Breast epithelium (tissue), 4 donors: ENCODE measurements at regions not wholly inside any gene's neighbourhood (a gene's known extent, or its start where the extent isn't known, plus 50 kb on each side); places are given as distances from the start of the nearest gene placed in this dataset.

ENCODE experiments used
- DNase-seq, 2 donors: peaks; one replicate each; pipeline ENCODE4 v3.0.0-alpha.2; 2019; ENCODE audit warnings: low spot score in 2 of 2
- H3K27ac ChIP-seq, 2 donors: fragments of 200-600 bp; sonication (generic) in 1 of 2; one replicate each; pipeline ENCODE4 v1.5.1; 2016 to 2019; ENCODE audit warnings: mild to moderate bottlenecking in 1 of 2
- H3K27me3 ChIP-seq, 2 donors: fragments of 200-600 bp; sonication (generic) in 1 of 2; one replicate each; pipeline versions ENCODE4 v1.5.1 to v1.6.0; 2017 to 2019; ENCODE audit warnings: control low read depth in 1 of 2, mild to moderate bottlenecking in 1 of 2
- H3K36me3 ChIP-seq: fragments of 200-600 bp; one replicate; pipeline ENCODE4 v1.5.1; 2019
- H3K4me1 ChIP-seq, 2 donors: fragments of 200-600 bp; sonication (generic); one replicate each; pipeline ENCODE4 v1.5.1; 2016 to 2019; ENCODE audit warnings: control low read depth in 1 of 2
- H3K4me3 ChIP-seq, 3 donors: fragments of 200-600 bp; sonication (generic); 1 replicate in 2 of 3; 2 replicates in 1 of 3; pipeline ENCODE4 v1.5.1; 2016 to 2019; ENCODE audit warnings: mild to moderate bottlenecking in 3 of 3, moderate library complexity in 2 of 3
- H3K9me3 ChIP-seq, 2 donors: fragments of 200-600 bp; sonication (generic) in 1 of 2; one replicate each; pipeline ENCODE4 v1.5.1; 2016 to 2019; ENCODE audit warnings: control low read depth in 1 of 2
- CTCF ChIP-seq, 3 donors: fragments of 450-650 bp; IDR thresholded peaks; one replicate each; pipeline ENCODE4 v1.5.1; 2016 to 2017; ENCODE audit warnings: antibody characterized with exemption in 3 of 3, mild to moderate bottlenecking in 3 of 3, moderate library complexity in 3 of 3
- POLR2A ChIP-seq: fragments of 450-650 bp; IDR thresholded peaks from one replicate; pipeline ENCODE4 v1.6.1; 2016; ENCODE audit warnings: antibody characterized with exemption, mild to moderate bottlenecking, moderate library complexity
- POLR2AphosphoS5 ChIP-seq, 3 donors: sonication (generic); formaldehyde crosslinking; IDR thresholded peaks; one replicate each; pipeline ENCODE4 v1.6.1; 2017; ENCODE audit warnings: antibody characterized with exemption in 3 of 3
- intact Hi-C: fragments of 100-400 bp; cut with DNase I; formaldehyde crosslinking; loops from one replicate; pipeline ENCODE4 v1.15.1; 2023; ENCODE audit warnings: low total_unique reads

GRCh38 chr6:119543332-119543731 lies 193.8 kb upstream of the MAN1A1 start:
- intact Hi-C loops = no loop called here
- TF ChIP-seq POLR2A (no peak), CTCF (IDR thresholded peaks at IDR 0.05) (no peak), POLR2AphosphoS5 (IDR thresholded peaks at IDR 0.05) (no peak)
- Histone ChIP-seq H3K27ac (no peak overlapping the region), H3K36me3 (no peaks in the 10 kb centered on the region), H3K9me3 (no peaks in the 10 kb centered on the region), H3K4me1 (no peaks in the 10 kb centered on the region), H3K27me3 (no peaks in the 10 kb centered on the region), H3K4me3 (no peak overlapping the region)
- no peak for DNase-seq

DNA sequence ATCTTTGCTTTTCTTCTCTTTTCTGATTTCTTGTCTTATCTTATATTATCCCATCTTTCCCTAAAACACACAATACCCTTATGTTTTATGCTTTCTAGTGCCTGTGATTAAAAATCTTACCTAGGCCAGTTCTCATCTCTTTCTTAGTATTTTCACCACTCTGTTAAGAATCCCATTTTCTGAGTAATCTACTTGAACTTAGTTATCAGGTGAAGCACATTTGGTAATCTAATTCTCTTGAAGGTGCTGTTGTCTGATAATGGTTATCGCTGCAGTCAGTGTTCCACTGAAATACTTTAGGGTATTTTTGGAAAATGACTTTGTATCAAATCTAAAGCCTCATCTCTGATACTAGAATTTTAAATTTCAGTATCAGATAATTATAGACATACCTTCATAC lies 192.5 kb upstream of the MAN1A1 start:
- TF ChIP-seq CTCF (IDR thresholded peaks at IDR 0.05) (no peak), POLR2A (no peak), POLR2AphosphoS5 (IDR thresholded peaks at IDR 0.05) (no peak)
- Histone ChIP-seq H3K27me3 (no peaks in the 10 kb centered on the region), H3K27ac (no peak overlapping the region), H3K9me3 (no peaks in the 10 kb centered on the region), H3K4me1 (no peaks in the 10 kb centered on the region), H3K4me3 (no peak overlapping the region), H3K36me3 (no peaks in the 10 kb centered on the region)
- no peak for DNase-seq
- intact Hi-C loops = no loop called here

DNA sequence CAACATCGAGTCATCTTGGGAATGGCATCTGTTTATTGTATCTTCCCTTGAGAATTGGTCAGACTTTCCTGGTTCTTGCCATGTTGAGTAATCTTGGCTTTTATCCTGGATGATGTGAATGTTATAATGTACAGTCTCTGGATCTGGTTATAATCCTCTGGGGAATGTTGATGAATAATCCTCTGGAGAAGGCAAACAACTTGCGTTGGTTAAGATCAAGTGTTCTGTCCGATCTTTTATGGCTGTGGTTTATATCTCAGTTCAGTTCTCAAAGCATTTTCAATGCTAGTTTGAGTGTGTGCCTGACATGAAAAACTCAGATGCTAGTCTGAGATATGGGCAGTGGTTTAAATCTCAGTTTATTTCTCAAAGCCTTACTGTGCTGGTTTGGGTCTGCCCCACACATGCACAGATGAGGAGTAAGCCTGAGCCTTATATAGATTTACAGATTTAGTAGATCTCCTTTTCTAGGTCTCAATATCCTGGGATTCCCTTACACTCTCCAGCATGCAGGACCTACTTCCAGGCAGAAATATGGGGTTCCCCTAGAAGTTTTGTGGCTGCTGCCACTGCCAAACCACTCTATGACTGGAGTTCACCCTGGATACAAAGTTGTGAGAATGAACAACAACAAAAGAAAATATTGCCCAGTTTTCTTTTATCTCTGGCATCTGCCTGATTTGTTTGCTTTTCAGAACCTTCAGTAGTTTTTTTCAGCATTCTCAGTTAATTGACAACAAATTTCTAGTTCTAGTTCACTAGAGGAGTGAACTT lies 191.8 kb upstream of the MAN1A1 start:
- H3K4me3 ChIP-seq = no peak overlapping the region
- no peak for TF ChIP-seq CTCF (IDR thresholded peaks at IDR 0.05)
- TF ChIP-seq POLR2A = no peak
- peak in 1 of 3 donors; percentile 74 for TF ChIP-seq POLR2AphosphoS5 (IDR thresholded peaks at IDR 0.05)
- no peak for DNase-seq
- no peaks in the 10 kb centered on the region for H3K9me3 ChIP-seq
- no peaks in the 10 kb centered on the region for H3K27me3 ChIP-seq
- H3K36me3 ChIP-seq = no peaks in the 10 kb centered on the region
- no peaks in the 10 kb centered on the region for H3K4me1 ChIP-seq
- intact Hi-C loops = no loop called here
- H3K27ac ChIP-seq = peak overlapping the region in 1 of 2 donors; percentile 20

DNA sequence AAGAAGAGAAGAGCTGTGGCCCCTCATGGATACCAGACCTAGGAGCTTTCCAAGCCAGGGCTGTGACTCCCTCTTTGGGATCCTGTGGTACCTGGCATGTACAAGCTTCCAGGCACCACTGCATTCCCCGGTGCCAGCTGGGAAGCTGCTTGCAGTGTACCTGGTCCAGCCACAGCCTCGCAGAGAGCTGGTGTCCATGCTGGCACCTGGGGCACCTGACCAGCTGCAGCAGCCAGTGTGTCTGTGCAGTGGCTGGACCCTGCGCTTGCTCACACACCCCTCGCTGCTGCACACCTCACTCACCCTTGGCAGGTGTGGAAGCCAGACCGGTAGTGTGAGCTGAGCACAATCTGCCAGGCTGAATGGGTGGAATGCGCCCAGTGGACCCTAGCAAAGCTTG lies 190.9 kb upstream of the MAN1A1 start:
- Histone ChIP-seq H3K27me3 (no peaks in the 10 kb centered on the region), H3K27ac (no peak overlapping the region), H3K9me3 (no peaks in the 10 kb centered on the region), H3K4me3 (no peak overlapping the region), H3K36me3 (no peaks in the 10 kb centered on the region), H3K4me1 (no peaks in the 10 kb centered on the region)
- no peak for DNase-seq
- TF ChIP-seq CTCF (IDR thresholded peaks at IDR 0.05) = no peak
- no peak for TF ChIP-seq POLR2AphosphoS5 (IDR thresholded peaks at IDR 0.05)
- no peak for TF ChIP-seq POLR2A
- intact Hi-C loops = no loop called here

DNA sequence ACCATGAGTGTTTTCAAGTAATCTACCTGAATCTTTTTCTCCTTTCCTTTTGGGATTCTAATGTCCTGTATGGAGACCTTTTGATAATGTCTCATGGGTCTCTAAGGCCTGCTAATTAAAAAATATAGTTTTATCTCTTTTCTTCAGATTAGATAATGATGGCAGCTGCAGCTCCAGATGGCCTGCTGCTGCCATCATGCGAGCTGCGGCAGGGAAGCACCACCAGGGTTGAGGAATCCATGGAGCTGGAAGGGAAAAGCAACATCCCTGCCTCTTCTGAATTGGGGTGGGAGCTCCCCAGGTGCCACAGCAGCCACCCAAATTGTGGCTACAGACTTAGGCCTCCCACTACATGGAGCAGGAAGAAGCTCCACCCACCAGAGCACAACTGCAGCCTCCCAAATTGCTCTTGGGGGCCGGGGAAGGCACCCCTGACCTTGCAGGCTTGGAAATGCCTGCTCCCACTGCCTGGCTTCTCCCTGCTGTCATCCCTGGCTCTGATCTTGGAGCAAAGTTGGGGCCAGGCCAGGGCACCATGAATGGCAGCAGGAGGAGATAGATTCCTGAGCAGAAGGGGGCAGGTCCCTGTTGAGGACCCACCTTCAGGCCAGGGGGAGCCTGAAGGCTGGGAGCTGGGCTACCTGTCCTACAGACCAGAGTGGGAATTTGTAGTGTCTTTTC lies 189.6 kb upstream of the MAN1A1 start:
- intact Hi-C loops = no loop called here
- no peaks in the 10 kb centered on the region for H3K9me3 ChIP-seq
- TF ChIP-seq POLR2A (no peak), CTCF (IDR thresholded peaks at IDR 0.05) (no peak), POLR2AphosphoS5 (IDR thresholded peaks at IDR 0.05) (no peak)
- no peak overlapping the region for H3K4me3 ChIP-seq
- H3K27me3 ChIP-seq = no peaks in the 10 kb centered on the region
- no peak for DNase-seq
- H3K36me3 ChIP-seq = no peaks in the 10 kb centered on the region
- H3K4me1 ChIP-seq = no peaks in the 10 kb centered on the region
- no peak overlapping the region for H3K27ac ChIP-seq
